Omental fat pad (tissue), 3 donors: ENCODE measurements at regions not wholly inside any gene's neighbourhood (a gene's known extent, or its start where the extent isn't known, plus 50 kb on each side); places are given as distances from the start of the nearest gene placed in this dataset.

Experiments
- ATAC-seq: fragments of 150-250 bp; one replicate; pipeline ENCODE4 v1.9.1; 2016; ENCODE audit warnings: mild to moderate bottlenecking, moderate library complexity; ENCODE audit not compliant: low FRiP score
- DNase-seq: peaks from one replicate; pipeline ENCODE4 v3.0.0-alpha.2; 2019; ENCODE audit warnings: low spot score
- CTCF ChIP-seq, 3 donors: fragments of 450-650 bp; IDR thresholded peaks; one replicate each; pipeline ENCODE4 v1.5.1; 2016 to 2017; ENCODE audit warnings: antibody characterized with exemption in 3 of 3, mild to moderate bottlenecking in 3 of 3, moderate library complexity in 2 of 3

- no peak for TF ChIP-seq CTCF (IDR thresholded peaks at IDR 0.05)
- DNase-seq (no peak), ATAC-seq (no peak)
Observed at GRCh38 chr2:198479065-198479464, 674.7 kb downstream of the PLCL1 start.

GRCh38 chr2:198478361-198478760, 674.0 kb downstream of the PLCL1 start:
- ATAC-seq (no peak), DNase-seq (no peak)
- no peak for TF ChIP-seq CTCF (IDR thresholded peaks at IDR 0.05)

GRCh38 chr2:198476007-198476406, 671.6 kb downstream of the PLCL1 start:
- no peak for TF ChIP-seq CTCF (IDR thresholded peaks at IDR 0.05)
- no peak for ATAC-seq
- DNase-seq, result no peak

GRCh38 chr2:198471291-198471690, 666.9 kb downstream of the PLCL1 start:
- TF ChIP-seq CTCF (IDR thresholded peaks at IDR 0.05), result no peak
- ATAC-seq (no peak), DNase-seq (no peak)

- no peak for TF ChIP-seq CTCF (IDR thresholded peaks at IDR 0.05)
- no peak for ATAC-seq
- no peak for DNase-seq
Observed at GRCh38 chr2:198468136-198468535, 663.7 kb downstream of the PLCL1 start.

GRCh38 chr2:198465970-198466369, 661.6 kb downstream of the PLCL1 start:
- DNase-seq (no peak), ATAC-seq (no peak)
- no peak for TF ChIP-seq CTCF (IDR thresholded peaks at IDR 0.05)

- no peak for TF ChIP-seq CTCF (IDR thresholded peaks at IDR 0.05)
- no peak for ATAC-seq
- no peak for DNase-seq
Observed at GRCh38 chr2:198456418-198456817, 652.0 kb downstream of the PLCL1 start.
